Endothelial cell of umbilical vein (primary cell): ENCODE measurements at regions not wholly inside any gene's neighbourhood (a gene's known extent, or its start where the extent isn't known, plus 50 kb on each side); places are given as distances from the start of the nearest gene placed in this dataset.

Experiments used
- BruUV-seq: library from RNA; stranded (reverse); fragments of 400-500 nt; replicated peaks from 2 replicates; lab custom pipeline; 2021; lab: Mats Ljungman, UMichigan
- CTCF ChIA-PET: fragments of 300-600, 350-600 bp; sonication (Branson Sonifier 250); formaldehyde crosslinking; loops from one replicate; lab custom pipeline; 2021; ENCODE audit warnings: antibody characterized with exemption, inconsistent platforms; lab: Charles Lee
- POLR2A ChIA-PET: fragments of 300-600, 350-600 bp; sonication (Branson Sonifier 250); formaldehyde crosslinking; loops from one replicate; lab custom pipeline; 2021; ENCODE audit warnings: antibody characterized with exemption, inconsistent platforms; lab: Charles Lee
- DNase-seq: peaks from one replicate; pipeline ENCODE4 v3.0.0-alpha.2; 2011; ENCODE audit warnings: low read depth, low spot score
- FAIRE-seq: peaks from 2 replicates; lab custom pipeline; 2011; peaks lifted over from hg19 to GRCh38; lab: Jason Lieb, UNC
- H2AFZ ChIP-seq: 2 replicates; pipeline ENCODE4 v1.6.0; 2012; ENCODE audit warnings: low read depth, low read length, control low read depth, inconsistent platforms
- H3K27ac ChIP-seq: 2 replicates; pipeline ENCODE4 v1.5.1; 2011; ENCODE audit warnings: low read depth, mild to moderate bottlenecking, control low read depth, low read length, moderate library complexity; ENCODE audit not compliant: insufficient read depth
- H3K27me3 ChIP-seq, 2 experiments: 2 replicates each; pipeline versions ENCODE4 v1.6.0 to v1.6.1; 2011; ENCODE audit warnings: low read length in 2 of 2, mixed read lengths in 1 of 2; ENCODE audit not compliant: control insufficient read depth in 2 of 2, insufficient read depth in 2 of 2
- H3K36me3 ChIP-seq, 2 experiments: 2 replicates in 1 of 2; 3 replicates in 1 of 2; pipeline ENCODE4 v1.5.1; 2011; ENCODE audit warnings: low read length in 2 of 2, mild to moderate bottlenecking in 1 of 2, moderate library complexity in 1 of 2; ENCODE audit not compliant: control insufficient read depth in 2 of 2, insufficient read depth in 2 of 2; ENCODE audit errors: extremely low read depth in 1 of 2
- H3K4me1 ChIP-seq: 3 replicates; pipeline ENCODE4 v1.5.1; 2011; ENCODE audit warnings: mild to moderate bottlenecking, low read length; ENCODE audit not compliant: control insufficient read depth, insufficient read depth; ENCODE audit errors: extremely low read depth
- H3K4me2 ChIP-seq: 2 replicates; pipeline ENCODE4 v1.6.1; 2011; ENCODE audit warnings: low read length, control low read depth, mixed read lengths; ENCODE audit not compliant: insufficient read depth
- H3K4me3 ChIP-seq, 3 experiments: fragments of 200-600 bp in 1 of 3; sonication (generic), shearing (Covaris generic) in 1 of 3; replicated peaks in 1 of 3; 2 replicates each; pipeline ENCODE4 v1.5.1; 2011 to 2016; ENCODE audit warnings: control low read depth in 3 of 3, low read length in 3 of 3, mild to moderate bottlenecking in 2 of 3, inconsistent platforms in 1 of 3, low read depth in 1 of 3, moderate library complexity in 1 of 3; ENCODE audit not compliant: insufficient read depth in 1 of 3
- H3K79me2 ChIP-seq: 2 replicates; pipeline ENCODE4 v1.6.0; 2012; ENCODE audit warnings: low read length, inconsistent platforms; ENCODE audit not compliant: control insufficient read depth, insufficient read depth
- H3K9ac ChIP-seq: replicated peaks from 2 replicates; pipeline ENCODE3; 2011; ENCODE audit warnings: low read length, control low read depth; ENCODE audit not compliant: insufficient read depth; ENCODE audit errors: extremely low read depth
- H3K9me1 ChIP-seq: replicated peaks from 3 replicates; pipeline ENCODE4 v1.6.0; 2011; ENCODE audit warnings: mild to moderate bottlenecking, low read length; ENCODE audit not compliant: control insufficient read depth, insufficient read depth; ENCODE audit errors: extremely low read depth
- H3K9me3 ChIP-seq: replicated peaks from 2 replicates; pipeline ENCODE4 v1.5.1; 2012; ENCODE audit warnings: low read length, inconsistent platforms; ENCODE audit not compliant: control insufficient read depth, insufficient read depth
- H4K20me1 ChIP-seq: replicated peaks from 2 replicates; pipeline ENCODE3; 2011; ENCODE audit warnings: mild to moderate bottlenecking, low read length; ENCODE audit not compliant: control insufficient read depth, insufficient read depth; ENCODE audit errors: extremely low read depth
- CTCF ChIP-seq, 2 donors: IDR thresholded peaks; 1 replicate in 1 of 2; 2 replicates in 1 of 2; pipeline ENCODE4 v1.5.1; 2011; ENCODE audit warnings: low read length in 2 of 2, mild to moderate bottlenecking in 2 of 2, moderate library complexity in 2 of 2, control low read depth in 1 of 2, inconsistent platforms in 1 of 2, low read depth in 1 of 2; ENCODE audit not compliant: insufficient read depth in 1 of 2; ENCODE audit errors: extremely low read depth in 1 of 2
- EZH2 ChIP-seq: IDR thresholded peaks from 2 replicates; pipeline ENCODE4 v1.6.1; 2012; ENCODE audit warnings: borderline replicate concordance, low read depth, mild to moderate bottlenecking, moderate library complexity, low read length, inconsistent platforms; ENCODE audit not compliant: severe bottlenecking
- FOS ChIP-seq: IDR thresholded peaks from 2 replicates; pipeline ENCODE4 v1.6.1; 2011; ENCODE audit warnings: mild to moderate bottlenecking, low read length, moderate library complexity, borderline replicate concordance; ENCODE audit not compliant: insufficient read depth
- GATA2 ChIP-seq: IDR thresholded peaks from 2 replicates; pipeline ENCODE4 v1.7.0; 2011; ENCODE audit warnings: low read depth, mild to moderate bottlenecking, moderate library complexity, mixed read lengths, low read length; ENCODE audit not compliant: insufficient read length, insufficient read depth
- JUN ChIP-seq: IDR thresholded peaks from 2 replicates; pipeline ENCODE4 v1.6.1; 2011; ENCODE audit warnings: borderline replicate concordance, low read depth; ENCODE audit not compliant: insufficient read length, insufficient read depth
- MAX ChIP-seq: IDR thresholded peaks from 2 replicates; pipeline ENCODE4 v1.6.1; 2011; ENCODE audit not compliant: insufficient read depth, insufficient read length
- MYC ChIP-seq: IDR thresholded peaks from one replicate; pipeline ENCODE4 v1.6.1; 2011; ENCODE audit warnings: mild to moderate bottlenecking, low read depth, low read length
- POLR2A ChIP-seq: IDR thresholded peaks from 2 replicates; pipeline ENCODE4 v1.6.1; 2012; ENCODE audit warnings: low read depth, mild to moderate bottlenecking, control low read depth, low read length
- POLR2AphosphoS5 ChIP-seq: IDR thresholded peaks from 2 replicates; pipeline ENCODE4 v1.6.1; 2012; ENCODE audit warnings: low read depth, mild to moderate bottlenecking, control low read depth, low read length, moderate library complexity; ENCODE audit not compliant: insufficient read depth
- dilution Hi-C: fragments of 300-500 bp; cut with MboI; formaldehyde crosslinking; loops from one replicate; pipeline ENCODE4 v1.15.0; 2019; ENCODE audit warnings: low sequenced_read_pairs; ENCODE audit not compliant: extremely low pct_ligation_motif_present
- intact Hi-C: fragments of 100-400 bp; cut with micrococcal nuclease; formaldehyde crosslinking; loops from one replicate; pipeline ENCODE4 v1.10.0; 2022

GRCh38 chr9:89780959-89781358 is 176.1 kb downstream of the GADD45G start:
- FAIRE-seq (no peak), DNase-seq (no peak)
- POLR2A ChIA-PET: no interaction called here
- H3K79me2 ChIP-seq: no peaks in the 10 kb centered on the region
- CTCF ChIA-PET: no interaction called here
- dilution Hi-C loops: no loop called here
- H3K4me2 ChIP-seq: no peak overlapping the region
- no peak overlapping the region for H3K27ac ChIP-seq
- no peaks in the 10 kb centered on the region for H3K9me1 ChIP-seq
- intact Hi-C loops: no loop called here
- H3K36me3 ChIP-seq: no peaks in the 10 kb centered on the region
- no peak for TF ChIP-seq POLR2A
- no peaks in the 10 kb centered on the region for H3K9me3 ChIP-seq
- H3K27me3 ChIP-seq: peaks cover 0 to 2% of the 10 kb centered on the region in 2 experiments
- H3K9ac ChIP-seq: no peak overlapping the region
- H3K4me1 ChIP-seq: no peaks in the 10 kb centered on the region
- H3K4me3 ChIP-seq: no peak overlapping the region
- H4K20me1 ChIP-seq: no peaks in the 10 kb centered on the region
- no TSS peak for BruUV-seq
- H2AFZ ChIP-seq: no peak overlapping the region

- dilution Hi-C loops (no loop called here), intact Hi-C loops (no loop called here)
- H3K9me1 ChIP-seq: no peaks in the 10 kb centered on the region
- no peak overlapping the region for H3K27ac ChIP-seq
- H4K20me1 ChIP-seq: no peaks in the 10 kb centered on the region
- H3K4me2 ChIP-seq: no peak overlapping the region
- no peak overlapping the region for H3K9ac ChIP-seq
- no peak for FAIRE-seq
- TF ChIP-seq GATA2: no peak
- TF ChIP-seq MAX: no peak
- TF ChIP-seq POLR2AphosphoS5: no peak
- TF ChIP-seq EZH2: no peak
- no peak for TF ChIP-seq JUN
- no peak for TF ChIP-seq CTCF (IDR thresholded peaks at IDR 0.05; ENCODE audit: extremely low read depth in 1 of 2, insufficient read depth in 1 of 2, low read depth in 1 of 2, low read length in 2 of 2)
- TF ChIP-seq MYC: no peak
- no peak for TF ChIP-seq FOS
- TF ChIP-seq POLR2A: no peak
- H3K27me3 ChIP-seq: peaks cover 2 to 6% of the 10 kb centered on the region in 2 experiments
- no peak for DNase-seq
- CTCF ChIA-PET: no interaction called here
- H2AFZ ChIP-seq: no peak overlapping the region
- no peaks in the 10 kb centered on the region for H3K4me1 ChIP-seq
- H3K4me3 ChIP-seq: no peak overlapping the region
- H3K9me3 ChIP-seq: no peaks in the 10 kb centered on the region
- POLR2A ChIA-PET: no interaction called here
- no peaks in the 10 kb centered on the region for H3K79me2 ChIP-seq
- BruUV-seq: no TSS peak
- no peaks in the 10 kb centered on the region for H3K36me3 ChIP-seq
These were observed 177.2 kb downstream of the GADD45G start for GRCh38 chr9:89781838-89782540.
